Keratinocyte (primary cell): ENCODE measurements at regions not wholly inside any gene's neighbourhood (a gene's known extent, or its start where the extent isn't known, plus 50 kb on each side); places are given as distances from the start of the nearest gene placed in this dataset.

Source experiments
- CTCF ChIP-seq, 3 experiments: IDR thresholded peaks in 1 of 3; conservative IDR thresholded peaks in 1 of 3; optimal IDR thresholded peaks in 1 of 3; 2 replicates in 2 of 3; 3 replicates in 1 of 3; pipeline versions ENCODE3 to v1.5.1; 2011; ENCODE audit warnings: low read length in 3 of 3, mild to moderate bottlenecking in 3 of 3, moderate library complexity in 2 of 3, control low read depth in 1 of 3, inconsistent platforms in 1 of 3; ENCODE audit not compliant: insufficient read depth in 2 of 3; ENCODE audit errors: extremely low read depth in 1 of 3
- EZH2 ChIP-seq: IDR thresholded peaks from one replicate; pipeline ENCODE4 v1.6.1; 2012; ENCODE audit warnings: inconsistent platforms, mild to moderate bottlenecking, low read length, moderate library complexity

DNA sequence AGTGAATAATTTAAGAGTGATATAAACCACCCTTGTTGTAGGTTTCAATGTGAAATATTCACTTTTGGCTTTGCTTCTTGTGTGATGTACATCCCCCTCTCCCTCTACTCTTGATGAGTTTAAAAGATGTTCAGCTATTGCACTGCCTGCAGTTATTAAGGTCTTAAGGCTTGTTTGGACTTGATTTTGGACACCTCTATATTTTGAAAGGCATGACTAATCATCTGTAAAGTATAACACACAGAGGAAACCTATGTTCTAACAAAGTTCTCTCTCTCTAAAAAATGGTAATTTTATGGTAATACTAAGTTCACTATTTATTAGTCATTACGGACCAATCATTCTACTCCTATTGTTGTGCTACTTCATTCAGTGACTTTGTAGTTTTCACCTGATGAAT lies 1719.9 kb downstream of the GRIK2 start:
- TF ChIP-seq CTCF (optimal IDR thresholded peaks at IDR 0.05 in 1 of 3, IDR thresholded peaks at IDR 0.05 in 1 of 3, conservative IDR thresholded peaks at IDR 0.05 in 1 of 3; ENCODE audit: extremely low read depth in 1 of 3, insufficient read depth in 2 of 3, low read length in 3 of 3): no peak
- no peak for TF ChIP-seq EZH2
